ENCODE measurements at regions not wholly inside any gene's neighbourhood (a gene's known extent, or its start where the extent isn't known, plus 50 kb on each side); places are given as distances from the start of the nearest gene placed in this dataset.

DNA sequence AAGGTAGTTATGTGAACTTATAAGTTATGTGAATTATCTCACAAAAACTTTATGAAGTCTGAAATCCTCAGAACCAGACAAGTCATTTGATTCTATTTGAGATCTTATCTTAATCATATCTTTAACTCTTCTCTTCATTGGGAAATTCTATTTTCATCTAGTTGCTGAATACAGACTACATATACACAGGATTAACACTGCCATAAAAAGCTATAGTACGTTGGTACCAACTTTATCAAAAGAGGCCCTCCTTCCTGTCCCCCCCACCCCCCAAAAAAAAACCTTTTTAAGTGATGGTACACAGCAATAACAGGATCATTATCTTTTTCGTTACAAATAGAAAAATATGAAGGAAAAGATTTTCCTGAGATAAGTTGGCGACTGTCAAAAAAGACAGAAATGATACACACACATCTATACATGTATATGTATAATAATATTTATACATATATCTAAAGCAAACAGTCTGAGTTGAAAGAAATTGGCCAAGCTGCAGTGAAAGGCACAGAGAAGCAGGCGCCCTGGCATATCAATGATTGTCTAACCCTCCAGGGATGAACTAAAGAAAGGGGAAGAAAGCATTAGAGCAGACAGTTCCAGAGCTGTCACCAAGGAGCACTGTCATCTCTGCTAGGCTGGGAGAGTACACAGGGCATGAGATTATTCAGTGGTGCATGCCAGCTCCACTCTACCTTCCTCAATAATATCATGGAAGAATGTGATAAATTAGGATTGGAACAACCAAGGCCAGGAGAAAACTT is 116.7 kb downstream of the KLF12 start:
- DNase-seq (ENCODE audit: low read depth, low spot score) = no peak
- in situ Hi-C loops (cut with HindIII; ENCODE audit: low pct_unique_long_range_greater_than_20kb, low sequenced_read_pairs) = no loop called here

DNA sequence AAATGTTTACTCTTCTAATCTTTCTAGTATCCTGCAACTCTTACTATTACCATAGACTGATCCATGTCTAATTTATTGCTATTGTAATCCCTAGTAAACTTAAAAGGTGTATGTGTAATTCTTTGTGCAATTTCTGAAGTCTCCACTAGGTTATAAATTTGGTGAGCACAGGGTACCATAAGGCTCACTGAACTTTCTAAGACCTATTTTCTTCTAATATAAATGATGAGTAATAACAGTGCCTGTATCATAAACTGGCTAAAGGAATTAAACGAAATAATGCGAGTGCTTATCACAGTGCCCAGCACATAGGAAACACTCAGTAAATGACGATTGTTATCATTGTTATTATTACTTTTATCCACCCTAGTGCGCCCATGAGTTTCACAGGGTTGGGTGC is 119.1 kb downstream of the KLF12 start:
- in situ Hi-C loops (cut with HindIII; ENCODE audit: low pct_unique_long_range_greater_than_20kb, low sequenced_read_pairs) = no loop called here
- DNase-seq (ENCODE audit: low read depth, low spot score) = peak; percentile 38

DNA sequence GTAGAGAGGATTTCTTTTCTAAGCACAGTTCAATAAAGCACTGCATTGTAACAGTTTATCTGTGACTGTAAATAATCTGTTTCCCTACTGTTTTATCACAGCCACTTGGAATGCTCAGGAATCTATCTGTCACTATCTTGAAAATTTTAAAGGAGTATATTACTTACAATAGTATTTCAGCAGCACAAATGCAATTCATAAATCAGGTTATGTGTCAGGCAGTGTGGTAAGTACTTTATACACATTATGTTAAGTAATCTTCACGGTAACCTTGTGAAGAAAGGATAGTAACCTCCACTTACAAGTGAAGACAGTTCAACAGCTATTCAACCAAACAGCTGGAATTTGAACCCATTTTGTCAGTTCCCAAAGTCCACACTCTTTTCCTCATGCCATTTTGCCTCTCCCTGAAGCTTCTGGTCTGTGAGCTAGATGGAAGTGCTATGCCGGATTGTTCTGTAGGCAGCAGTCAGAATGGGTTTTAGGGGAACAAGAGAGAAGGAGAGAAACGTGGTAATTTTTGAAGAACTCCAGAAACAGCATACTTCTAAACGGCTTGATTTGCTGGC is 125.0 kb downstream of the KLF12 start:
- in situ Hi-C loops (cut with HindIII; ENCODE audit: low pct_unique_long_range_greater_than_20kb, low sequenced_read_pairs) = no loop called here
- no peak for DNase-seq (ENCODE audit: low read depth, low spot score)

DNA sequence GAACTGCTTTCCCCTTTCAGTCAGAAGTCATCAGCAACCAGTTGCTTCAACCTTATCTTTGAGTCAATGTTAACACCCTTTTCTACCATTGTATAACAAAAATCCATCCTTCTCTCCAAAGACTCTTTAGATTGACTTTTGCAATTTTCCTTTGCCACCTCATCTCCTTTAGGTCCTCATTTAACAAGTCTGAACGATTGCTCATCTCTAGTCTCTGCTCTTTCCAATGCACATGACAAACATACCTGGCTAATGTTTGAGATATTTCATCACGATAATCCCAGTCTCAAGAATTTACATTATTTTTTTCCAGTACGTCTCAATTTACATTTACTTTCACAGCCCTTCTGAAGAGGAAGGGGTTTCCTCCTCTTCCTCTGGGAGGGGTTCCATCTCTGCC is 127.5 kb downstream of the KLF12 start:
- in situ Hi-C loops (cut with HindIII; ENCODE audit: low pct_unique_long_range_greater_than_20kb, low sequenced_read_pairs) = no loop called here

DNA sequence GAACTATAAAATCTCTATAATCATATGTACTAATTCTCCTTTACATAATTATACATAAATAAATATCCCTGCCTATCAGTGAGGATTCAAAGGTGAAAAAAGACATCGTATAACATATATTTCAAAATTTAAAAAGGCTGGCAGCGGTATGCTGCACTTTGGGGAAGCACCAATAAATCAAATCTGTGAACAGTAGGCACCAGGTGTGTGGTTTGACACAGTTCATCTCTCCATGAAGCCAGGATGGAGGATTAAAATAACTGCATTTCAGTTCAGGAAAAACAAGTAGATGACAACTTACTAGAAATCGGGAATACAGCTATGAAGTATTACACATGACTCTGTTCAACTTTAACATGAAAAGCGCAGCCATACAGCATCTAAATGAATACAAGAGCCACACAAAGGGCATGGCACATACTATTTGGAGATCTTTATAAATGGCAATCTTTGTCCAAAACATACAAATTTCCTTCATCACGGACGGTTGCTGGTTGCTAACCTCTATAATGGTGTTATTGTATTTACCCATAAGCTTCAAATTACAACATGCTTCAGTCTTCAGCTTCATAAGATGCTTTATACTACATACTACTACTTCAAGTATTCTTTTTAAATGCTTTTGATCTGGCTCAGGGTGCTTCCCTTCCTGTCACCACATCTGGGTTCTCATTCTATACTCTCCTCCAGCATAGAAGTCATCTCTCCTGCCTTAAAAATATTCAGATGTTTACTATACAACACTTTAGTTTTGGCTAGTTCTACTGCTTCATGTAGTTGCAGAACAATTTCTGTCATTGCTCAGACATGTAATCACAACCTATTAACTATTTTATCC is 128.7 kb downstream of the KLF12 start:
- in situ Hi-C loops (cut with HindIII; ENCODE audit: low pct_unique_long_range_greater_than_20kb, low sequenced_read_pairs) = no loop called here
- DNase-seq (ENCODE audit: low read depth, low spot score) = peak; percentile 75

More for the DNA sequence above, 127.5 kb downstream of the KLF12 start:
- DNase-seq (ENCODE audit: low read depth, low spot score) = no peak

DNA sequence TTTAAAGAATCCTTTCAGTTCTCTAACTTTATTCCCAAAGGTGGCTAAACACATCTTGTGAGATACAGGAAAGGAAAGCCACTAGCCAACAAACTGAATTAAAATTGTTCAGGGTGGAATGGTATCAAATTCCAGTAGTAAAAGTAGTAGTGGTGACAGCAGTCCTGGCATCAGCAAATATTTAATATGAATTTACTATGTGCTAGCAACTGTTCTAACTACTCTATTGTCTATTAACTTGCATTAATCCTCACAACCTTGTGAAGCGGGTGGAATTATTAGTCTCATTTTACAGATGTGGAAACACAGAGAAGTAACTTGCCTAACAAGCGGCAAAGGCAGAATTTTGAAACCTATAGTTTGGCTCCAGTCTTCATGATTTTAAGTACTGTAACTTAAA is 130.1 kb downstream of the KLF12 start:
- no peak for DNase-seq (ENCODE audit: low read depth, low spot score)
- in situ Hi-C loops (cut with HindIII; ENCODE audit: low pct_unique_long_range_greater_than_20kb, low sequenced_read_pairs) = no loop called here

DNA sequence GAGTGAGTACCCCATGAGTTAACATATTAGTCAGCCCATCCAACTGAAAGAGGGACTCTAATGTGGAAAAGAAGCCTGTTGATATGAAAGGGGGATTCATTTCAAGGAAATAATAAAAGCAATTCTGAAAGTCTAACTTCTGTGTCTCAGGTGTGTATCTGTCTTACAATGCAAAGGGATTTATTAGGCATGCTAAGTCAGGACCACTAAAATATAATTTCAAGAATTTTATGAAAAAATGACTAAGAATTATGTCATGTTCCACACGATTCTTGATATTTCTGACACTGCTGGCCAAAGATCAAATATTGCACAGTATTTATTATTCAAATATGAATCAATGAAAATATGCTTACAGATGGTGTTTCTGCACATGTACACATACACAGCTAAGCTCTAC is 130.8 kb downstream of the KLF12 start:
- in situ Hi-C loops (cut with HindIII; ENCODE audit: low pct_unique_long_range_greater_than_20kb, low sequenced_read_pairs) = no loop called here
- DNase-seq (ENCODE audit: low read depth, low spot score) = no peak

DNA sequence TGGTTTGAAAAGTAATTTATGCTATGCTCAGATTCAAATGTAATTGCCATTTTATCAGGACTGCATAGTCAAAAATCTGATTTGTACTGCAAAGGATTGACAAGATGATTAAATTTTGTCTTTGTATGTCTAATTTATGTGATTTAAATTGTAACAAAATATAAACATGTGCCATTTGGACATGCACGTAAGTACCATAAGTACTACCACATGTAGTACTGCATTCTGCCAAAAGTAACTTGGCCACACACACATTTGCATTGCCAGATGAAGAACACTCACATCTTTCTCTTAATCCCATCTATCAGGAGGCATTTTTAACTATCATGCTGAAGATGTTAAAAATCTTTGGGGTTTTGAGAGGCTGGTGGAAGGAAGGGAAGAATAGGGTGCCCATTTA is 133.3 kb downstream of the KLF12 start:
- in situ Hi-C loops (cut with HindIII; ENCODE audit: low pct_unique_long_range_greater_than_20kb, low sequenced_read_pairs) = no loop called here

DNA sequence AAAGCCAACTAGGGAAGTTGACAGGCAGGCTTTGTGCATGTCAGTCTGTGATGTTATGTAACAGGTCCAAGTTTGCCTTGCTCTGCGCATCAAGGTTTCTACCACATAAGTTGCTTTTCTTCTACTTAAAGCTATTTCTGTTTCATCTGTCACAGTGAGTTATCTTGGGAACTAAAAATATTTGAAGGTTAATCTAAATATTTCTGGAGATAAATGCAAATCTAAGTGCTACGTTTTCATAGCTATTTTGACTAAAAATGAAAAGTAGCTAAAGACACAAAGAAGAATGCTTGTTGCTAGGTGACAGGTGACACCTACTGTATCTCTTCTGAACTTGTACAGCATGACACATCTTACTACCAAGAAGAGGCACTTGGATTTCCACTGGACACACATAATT is 135.6 kb downstream of the KLF12 start:
- DNase-seq (ENCODE audit: low read depth, low spot score) = no peak
- in situ Hi-C loops (cut with HindIII; ENCODE audit: low pct_unique_long_range_greater_than_20kb, low sequenced_read_pairs) = no loop called here

More for the DNA sequence above, 133.3 kb downstream of the KLF12 start:
- no peak for DNase-seq (ENCODE audit: low read depth, low spot score)

DNA sequence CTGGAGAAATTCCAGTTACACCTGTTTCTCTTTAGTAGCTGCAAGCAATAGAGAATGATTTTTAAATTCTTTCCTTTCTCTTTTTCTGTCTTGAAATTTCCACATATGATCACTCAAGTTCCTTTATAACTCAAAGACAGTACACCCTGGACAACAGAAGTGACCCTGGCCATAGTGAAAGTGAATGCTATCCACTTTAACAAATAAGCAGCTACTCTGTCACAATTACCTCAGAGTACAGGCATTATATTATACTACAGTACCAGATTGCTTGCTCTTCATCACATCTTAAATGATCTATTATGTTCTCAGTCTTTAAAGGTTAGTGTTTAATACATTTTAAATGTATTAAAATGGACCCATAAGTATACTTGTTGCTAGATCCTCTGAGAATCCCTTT is 136.2 kb downstream of the KLF12 start:
- in situ Hi-C loops (cut with HindIII; ENCODE audit: low pct_unique_long_range_greater_than_20kb, low sequenced_read_pairs) = no loop called here
- DNase-seq (ENCODE audit: low read depth, low spot score) = no peak

DNA sequence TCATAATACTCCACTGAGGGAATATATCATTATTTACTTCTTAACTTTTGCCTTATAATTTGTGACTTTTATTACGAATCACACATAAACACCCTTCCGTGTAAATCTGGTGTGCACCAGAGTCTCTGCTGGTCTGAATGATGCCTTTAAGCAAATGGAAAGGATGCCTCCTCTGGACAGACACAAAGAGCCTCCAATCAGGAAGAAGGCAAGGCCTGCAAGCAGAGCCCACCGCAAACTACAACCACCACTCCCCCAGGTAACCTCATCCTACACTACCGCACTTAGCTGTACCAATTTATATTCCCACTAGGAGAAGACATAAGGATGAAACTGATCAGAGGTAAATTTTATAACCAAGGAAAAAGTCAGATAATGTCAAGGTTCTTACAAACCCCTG is 137.6 kb downstream of the KLF12 start:
- DNase-seq (ENCODE audit: low read depth, low spot score) = no peak
- in situ Hi-C loops (cut with HindIII; ENCODE audit: low pct_unique_long_range_greater_than_20kb, low sequenced_read_pairs) = no loop called here

DNA sequence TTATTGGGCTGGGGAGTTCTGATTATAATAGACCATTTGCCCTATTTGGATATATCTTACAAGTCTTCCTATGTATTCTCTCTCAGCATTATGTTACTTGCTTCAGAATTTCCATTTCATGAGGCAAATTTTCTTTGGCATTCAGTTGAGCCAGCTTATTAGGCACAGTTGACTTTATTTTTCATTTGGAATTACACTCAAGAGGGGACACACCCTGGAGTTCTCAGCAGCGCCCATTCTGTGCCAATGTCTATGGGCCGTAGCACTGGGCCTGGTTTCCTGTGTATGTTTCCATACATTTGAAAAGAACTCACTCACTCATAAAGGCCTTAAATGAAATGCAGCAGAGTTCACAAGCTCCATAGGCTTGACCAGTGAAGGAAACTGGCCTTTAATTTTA is 138.5 kb downstream of the KLF12 start:
- in situ Hi-C loops (cut with HindIII; ENCODE audit: low pct_unique_long_range_greater_than_20kb, low sequenced_read_pairs) = no loop called here
- DNase-seq (ENCODE audit: low read depth, low spot score) = no peak

DNA sequence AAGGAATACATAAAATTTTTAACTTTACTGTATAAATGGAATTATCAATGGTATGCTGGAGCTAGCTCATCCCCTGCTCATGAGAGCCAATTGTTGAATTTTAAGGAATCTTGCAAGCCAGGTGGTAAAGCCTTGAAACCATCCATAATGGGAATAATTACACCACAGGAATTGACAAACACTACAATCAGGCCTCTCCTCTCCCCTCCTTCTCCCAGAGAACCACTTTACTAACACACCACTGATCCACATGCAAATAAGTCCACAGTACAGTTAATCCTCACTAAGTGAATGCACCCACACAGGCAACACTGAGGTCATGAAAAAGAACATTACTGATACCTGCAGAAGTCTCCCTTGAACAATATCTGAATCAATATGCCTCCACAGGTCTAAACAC is 140.5 kb downstream of the KLF12 start:
- in situ Hi-C loops (cut with HindIII; ENCODE audit: low pct_unique_long_range_greater_than_20kb, low sequenced_read_pairs) = no loop called here
- DNase-seq (ENCODE audit: low read depth, low spot score) = no peak

DNA sequence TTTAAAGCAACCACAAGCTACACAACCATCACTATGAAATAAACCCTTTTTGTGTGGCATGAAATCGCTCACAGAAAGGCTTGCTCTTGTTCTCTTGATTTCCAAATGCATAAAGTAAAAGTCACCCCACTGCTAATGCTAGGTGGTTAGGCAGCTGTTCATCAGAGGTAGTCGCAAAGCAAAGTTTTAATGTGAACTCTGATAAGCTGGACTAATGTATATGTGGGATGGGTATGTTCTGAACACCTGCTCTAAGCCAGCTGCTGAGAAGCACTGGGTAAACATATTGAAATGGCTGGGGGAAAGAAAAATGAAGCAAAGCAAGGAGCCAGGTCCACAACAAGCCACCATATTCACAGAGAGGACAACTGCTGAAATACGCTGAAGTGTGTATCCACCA is 142.3 kb downstream of the KLF12 start:
- in situ Hi-C loops (cut with HindIII; ENCODE audit: low pct_unique_long_range_greater_than_20kb, low sequenced_read_pairs) = no loop called here
- no peak for DNase-seq (ENCODE audit: low read depth, low spot score)

DNA sequence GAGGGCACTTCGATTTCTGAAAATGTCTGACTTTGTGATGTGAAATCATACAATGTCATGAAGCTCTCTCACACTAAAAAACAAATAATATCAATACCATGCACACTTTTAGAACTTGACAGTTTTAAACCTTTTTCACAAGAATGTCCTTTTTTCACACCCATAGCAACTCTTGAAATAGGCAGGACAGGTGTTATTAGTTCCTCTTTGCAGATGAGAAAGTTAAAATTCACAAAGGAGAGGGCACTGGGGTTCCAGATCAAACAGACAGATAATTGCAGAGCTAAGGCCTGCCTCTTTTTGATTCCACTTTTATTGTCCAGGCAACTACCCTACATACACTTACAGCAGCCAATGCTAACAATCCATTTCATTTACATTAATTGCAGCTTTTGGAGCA is 142.8 kb downstream of the KLF12 start:
- in situ Hi-C loops (cut with HindIII; ENCODE audit: low pct_unique_long_range_greater_than_20kb, low sequenced_read_pairs) = no loop called here
- no peak for DNase-seq (ENCODE audit: low read depth, low spot score)

DNA sequence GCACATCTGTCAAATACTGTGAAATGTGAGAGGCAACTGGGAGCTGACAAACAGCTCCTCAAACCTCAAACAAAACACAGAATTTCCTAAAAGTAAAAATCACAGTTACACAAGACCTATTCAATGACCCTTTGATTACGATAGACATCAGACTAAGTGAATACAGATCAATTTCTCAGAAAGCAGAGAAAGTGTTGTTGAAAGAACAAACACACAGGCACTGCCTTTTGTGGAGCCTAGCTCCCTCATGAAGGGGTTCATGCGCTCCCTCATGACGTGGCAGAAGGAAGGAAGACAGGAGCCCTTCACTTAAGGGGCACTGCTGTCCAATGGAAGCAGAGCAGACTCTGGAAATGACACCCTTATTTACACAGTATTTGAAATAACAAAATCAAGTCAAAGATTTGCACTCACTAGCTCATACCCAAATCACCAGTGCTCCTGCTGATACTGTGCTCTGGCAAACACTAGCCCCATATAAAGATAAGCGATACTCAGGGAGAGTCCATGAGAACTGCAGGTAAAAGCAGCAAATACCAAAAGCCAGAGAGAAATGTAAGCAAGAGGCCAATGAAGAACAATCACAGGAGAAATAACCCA is 144.9 kb downstream of the KLF12 start:
- no peak for DNase-seq (ENCODE audit: low read depth, low spot score)
- in situ Hi-C loops (cut with HindIII; ENCODE audit: low pct_unique_long_range_greater_than_20kb, low sequenced_read_pairs) = no loop called here

DNA sequence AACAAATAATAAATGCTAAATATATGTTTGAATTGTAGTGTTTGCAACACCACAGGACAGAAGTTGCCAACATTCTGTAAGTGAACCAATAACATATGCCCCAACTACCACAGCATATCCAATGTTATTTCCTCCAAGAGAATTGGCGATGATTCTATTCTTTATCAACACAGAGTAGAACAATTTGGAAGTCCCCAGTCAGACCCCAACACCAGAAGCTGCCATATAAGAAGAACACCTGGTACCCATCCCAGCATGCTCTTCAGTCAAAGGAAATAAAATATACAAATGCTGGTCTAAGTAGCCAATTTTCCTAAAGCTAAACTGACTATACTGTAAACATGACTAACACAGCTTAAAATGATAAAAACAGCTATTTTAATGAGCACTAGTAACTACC is 145.7 kb downstream of the KLF12 start:
- in situ Hi-C loops (cut with HindIII; ENCODE audit: low pct_unique_long_range_greater_than_20kb, low sequenced_read_pairs) = no loop called here
- DNase-seq (ENCODE audit: low read depth, low spot score) = no peak

DNA sequence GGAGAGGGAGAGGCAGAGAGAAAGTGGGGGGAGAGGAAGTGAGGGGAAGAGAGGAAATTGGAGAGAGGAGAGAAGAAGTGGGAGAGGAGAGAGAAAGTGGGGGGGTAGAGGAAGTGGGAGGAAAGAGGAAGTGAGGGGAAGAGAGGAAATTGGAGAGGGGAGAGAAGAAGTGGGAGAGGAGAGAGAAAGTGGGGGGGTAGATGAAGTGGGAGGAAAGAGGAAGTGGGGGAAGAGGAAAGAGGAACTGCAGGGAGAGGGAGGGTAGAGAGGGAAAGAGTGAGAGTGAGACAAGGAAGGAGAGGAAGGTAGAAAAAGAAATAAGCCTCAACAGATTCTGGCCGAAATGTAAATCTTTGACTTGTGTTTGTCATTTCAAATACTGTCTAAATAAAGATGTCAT is 146.6 kb downstream of the KLF12 start:
- in situ Hi-C loops (cut with HindIII; ENCODE audit: low pct_unique_long_range_greater_than_20kb, low sequenced_read_pairs) = no loop called here

More for the DNA sequence above, 146.6 kb downstream of the KLF12 start:
- DNase-seq (ENCODE audit: low read depth, low spot score) = no peak
